ENCODE measurements at regions not wholly inside any gene's neighbourhood (a gene's known extent, or its start where the extent isn't known, plus 50 kb on each side); places are given as distances from the start of the nearest gene placed in this dataset.

- DNase-seq (ENCODE audit: low spot score): no peak
- ChIA-PET POLR2A (ENCODE audit: low non-redundant PET) (no interaction called here), CTCF (no interaction called here)
- intact Hi-C loops (cut with micrococcal nuclease; ENCODE audit: unreplicated experiment): no loop called here
- Histone ChIP-seq H3K27me3 (replicated peaks; ENCODE audit: insufficient read depth, low read depth, low read length, poor library complexity) (no peaks in the 10 kb centered on the region), H3K4me3 (ENCODE audit: low read depth, low read length, poor library complexity, severe bottlenecking) (no peak overlapping the region), H3K36me3 (ENCODE audit: insufficient read depth, low read length, poor library complexity, severe bottlenecking) (no peaks in the 10 kb centered on the region), H3K9me3 (ENCODE audit: low read depth, low read length, poor library complexity, severe bottlenecking) (no peaks in the 10 kb centered on the region), H3K27ac (ENCODE audit: low read depth, low read length, poor library complexity, severe bottlenecking) (no peak overlapping the region), H3K4me1 (ENCODE audit: insufficient read depth, low read length, poor library complexity, severe bottlenecking) (no peaks in the 10 kb centered on the region)
- TF ChIP-seq CTCF (conservative IDR thresholded peaks at IDR 0.05; ENCODE audit: low read depth, low read length) (no peak), EZH2 (IDR thresholded peaks at IDR 0.05; ENCODE audit: borderline replicate concordance, low read depth, low read length, poor library complexity, severe bottlenecking) (no peak)
- BruUV-seq (replicated peaks): no TSS peak
These were observed 393.4 kb downstream of the ACTR3B start for GRCh38 chr7:153152801-153153422.

- no peak overlapping the region for H3K4me3 ChIP-seq (ENCODE audit: low read depth, low read length, poor library complexity, severe bottlenecking)
- no peak for TF ChIP-seq EZH2 (IDR thresholded peaks at IDR 0.05; ENCODE audit: borderline replicate concordance, low read depth, low read length, poor library complexity, severe bottlenecking)
- ChIA-PET POLR2A (ENCODE audit: low non-redundant PET) (no interaction called here), CTCF (no interaction called here)
- H3K4me1 ChIP-seq (ENCODE audit: insufficient read depth, low read length, poor library complexity, severe bottlenecking): no peaks in the 10 kb centered on the region
- H3K36me3 ChIP-seq (ENCODE audit: insufficient read depth, low read length, poor library complexity, severe bottlenecking): no peaks in the 10 kb centered on the region
- H3K27me3 ChIP-seq (replicated peaks; ENCODE audit: insufficient read depth, low read depth, low read length, poor library complexity): no peaks in the 10 kb centered on the region
- BruUV-seq (replicated peaks): no TSS peak
- no peaks in the 10 kb centered on the region for H3K9me3 ChIP-seq (ENCODE audit: low read depth, low read length, poor library complexity, severe bottlenecking)
- intact Hi-C loops (cut with micrococcal nuclease; ENCODE audit: unreplicated experiment): no loop called here
- no peak overlapping the region for H3K27ac ChIP-seq (ENCODE audit: low read depth, low read length, poor library complexity, severe bottlenecking)
- no peak for DNase-seq (ENCODE audit: low spot score)
These were observed 398.6 kb downstream of the ACTR3B start for GRCh38 chr7:153158149-153158548.

- POLR2A ChIA-PET (ENCODE audit: low non-redundant PET): no interaction called here
- H3K27ac ChIP-seq (ENCODE audit: low read depth, low read length, poor library complexity, severe bottlenecking): no peak overlapping the region
- TF ChIP-seq EZH2 (IDR thresholded peaks at IDR 0.05; ENCODE audit: borderline replicate concordance, low read depth, low read length, poor library complexity, severe bottlenecking): no peak
- TF ChIP-seq CTCF (conservative IDR thresholded peaks at IDR 0.05; ENCODE audit: low read depth, low read length): no peak
- CTCF ChIA-PET: no interaction called here
- H3K27me3 ChIP-seq (replicated peaks; ENCODE audit: insufficient read depth, low read depth, low read length, poor library complexity): no peaks in the 10 kb centered on the region
- H3K9me3 ChIP-seq (ENCODE audit: low read depth, low read length, poor library complexity, severe bottlenecking): peaks cover 3% of the 10 kb centered on the region
- intact Hi-C loops (cut with micrococcal nuclease; ENCODE audit: unreplicated experiment): no loop called here
- no peak overlapping the region for H3K4me3 ChIP-seq (ENCODE audit: low read depth, low read length, poor library complexity, severe bottlenecking)
- no peaks in the 10 kb centered on the region for H3K4me1 ChIP-seq (ENCODE audit: insufficient read depth, low read length, poor library complexity, severe bottlenecking)
- no TSS peak for BruUV-seq (replicated peaks)
- H3K36me3 ChIP-seq (ENCODE audit: insufficient read depth, low read length, poor library complexity, severe bottlenecking): no peaks in the 10 kb centered on the region
- no peak for DNase-seq (ENCODE audit: low spot score)
These were observed 410.7 kb downstream of the ACTR3B start for GRCh38 chr7:153170287-153170686.

- BruUV-seq (replicated peaks): no TSS peak
These were observed 426.4 kb downstream of the ACTR3B start for GRCh38 chr7:153185936-153186335.

More at GRCh38 chr7:153185936-153186335, 426.4 kb downstream of the ACTR3B start:
- ChIA-PET POLR2A (ENCODE audit: low non-redundant PET) (no interaction called here), CTCF (no interaction called here)
- intact Hi-C loops (cut with micrococcal nuclease; ENCODE audit: unreplicated experiment): no loop called here
- H3K36me3 ChIP-seq (ENCODE audit: insufficient read depth, low read length, poor library complexity, severe bottlenecking): no peaks in the 10 kb centered on the region
- no peaks in the 10 kb centered on the region for H3K27me3 ChIP-seq (replicated peaks; ENCODE audit: insufficient read depth, low read depth, low read length, poor library complexity)
- no peaks in the 10 kb centered on the region for H3K9me3 ChIP-seq (ENCODE audit: low read depth, low read length, poor library complexity, severe bottlenecking)
- TF ChIP-seq EZH2 (IDR thresholded peaks at IDR 0.05; ENCODE audit: borderline replicate concordance, low read depth, low read length, poor library complexity, severe bottlenecking) (no peak), CTCF (conservative IDR thresholded peaks at IDR 0.05; ENCODE audit: low read depth, low read length) (no peak)
- no peak overlapping the region for H3K27ac ChIP-seq (ENCODE audit: low read depth, low read length, poor library complexity, severe bottlenecking)
- no peak for DNase-seq (ENCODE audit: low spot score)
- H3K4me3 ChIP-seq (ENCODE audit: low read depth, low read length, poor library complexity, severe bottlenecking): no peak overlapping the region
- no peaks in the 10 kb centered on the region for H3K4me1 ChIP-seq (ENCODE audit: insufficient read depth, low read length, poor library complexity, severe bottlenecking)

Data from A673 (cell line).